ENCODE measurements at regions not wholly inside any gene's neighbourhood (a gene's known extent, or its start where the extent isn't known, plus 50 kb on each side); places are given as distances from the start of the nearest gene placed in this dataset.

DNA sequence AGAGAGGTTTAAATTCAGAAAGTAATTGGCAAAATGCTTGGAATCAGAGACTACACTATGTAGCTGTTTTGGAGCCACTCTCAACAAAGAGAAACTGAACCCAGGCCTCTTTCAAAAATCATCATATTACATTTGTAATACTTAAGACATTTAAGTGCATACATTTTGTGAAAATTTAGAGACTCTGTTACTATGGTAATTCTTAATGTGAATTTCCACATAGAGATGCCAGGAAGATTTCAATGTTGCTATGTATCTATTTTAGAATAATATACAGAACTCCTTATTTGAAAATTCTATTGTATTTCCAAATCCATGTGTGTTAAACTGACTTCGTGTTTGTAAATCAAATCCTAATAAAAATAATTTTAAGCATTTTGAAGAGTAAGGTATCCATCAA, 1260.9 kb upstream of the C9orf72 start:
- TF ChIP-seq, protein P1, sequence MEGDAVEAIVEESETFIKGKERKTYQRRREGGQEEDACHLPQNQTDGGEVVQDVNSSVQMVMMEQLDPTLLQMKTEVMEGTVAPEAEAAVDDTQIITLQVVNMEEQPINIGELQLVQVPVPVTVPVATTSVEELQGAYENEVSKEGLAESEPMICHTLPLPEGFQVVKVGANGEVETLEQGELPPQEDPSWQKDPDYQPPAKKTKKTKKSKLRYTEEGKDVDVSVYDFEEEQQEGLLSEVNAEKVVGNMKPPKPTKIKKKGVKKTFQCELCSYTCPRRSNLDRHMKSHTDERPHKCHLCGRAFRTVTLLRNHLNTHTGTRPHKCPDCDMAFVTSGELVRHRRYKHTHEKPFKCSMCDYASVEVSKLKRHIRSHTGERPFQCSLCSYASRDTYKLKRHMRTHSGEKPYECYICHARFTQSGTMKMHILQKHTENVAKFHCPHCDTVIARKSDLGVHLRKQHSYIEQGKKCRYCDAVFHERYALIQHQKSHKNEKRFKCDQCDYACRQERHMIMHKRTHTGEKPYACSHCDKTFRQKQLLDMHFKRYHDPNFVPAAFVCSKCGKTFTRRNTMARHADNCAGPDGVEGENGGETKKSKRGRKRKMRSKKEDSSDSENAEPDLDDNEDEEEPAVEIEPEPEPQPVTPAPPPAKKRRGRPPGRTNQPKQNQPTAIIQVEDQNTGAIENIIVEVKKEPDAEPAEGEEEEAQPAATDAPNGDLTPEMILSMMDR (IDR thresholded peaks at IDR 0.05) = no peak
- no peak for TF ChIP-seq POLR2AphosphoS5 (IDR thresholded peaks at IDR 0.05)
- no peak for TF ChIP-seq POLR2A (IDR thresholded peaks at IDR 0.05)
- TF ChIP-seq EP300 (IDR thresholded peaks at IDR 0.05) = no peak

Measured in sigmoid colon (tissue), 4 donors.